GM21515 (cell line): ENCODE measurements at regions not wholly inside any gene's neighbourhood (a gene's known extent, or its start where the extent isn't known, plus 50 kb on each side); places are given as distances from the start of the nearest gene placed in this dataset.
"Not testable (repeated sequence)": the region's sequence is repeated elsewhere in the genome, so short reads cannot be mapped to it uniquely, and the experiment has no call there.

Experiments used
- ATAC-seq: cut with Tn5 transposase; IDR thresholded peaks from one replicate; pipeline ENCODE4 v1.9.1; 2021; ENCODE audit not compliant: unreplicated experiment

DNA sequence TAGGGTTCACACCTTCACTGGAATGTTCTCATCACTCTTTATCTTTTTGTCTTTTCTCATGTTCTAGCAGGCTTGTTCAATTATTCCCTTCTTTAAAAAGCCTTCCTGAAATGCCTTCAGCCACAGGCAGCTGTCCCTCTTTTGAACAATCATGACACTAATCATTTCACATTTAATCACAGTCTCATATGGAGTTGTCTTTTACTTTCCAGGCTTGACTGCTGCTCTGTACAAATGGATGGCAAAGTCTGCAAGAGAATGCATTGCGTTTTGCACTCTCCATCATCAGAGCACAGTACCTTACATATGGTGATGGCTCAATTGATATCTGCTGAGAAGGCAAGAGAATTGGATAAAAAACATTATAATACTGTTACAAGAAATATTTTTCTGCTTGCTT is 529.8 kb downstream of the DIPK2A start:
- ATAC-seq = no peak

DNA sequence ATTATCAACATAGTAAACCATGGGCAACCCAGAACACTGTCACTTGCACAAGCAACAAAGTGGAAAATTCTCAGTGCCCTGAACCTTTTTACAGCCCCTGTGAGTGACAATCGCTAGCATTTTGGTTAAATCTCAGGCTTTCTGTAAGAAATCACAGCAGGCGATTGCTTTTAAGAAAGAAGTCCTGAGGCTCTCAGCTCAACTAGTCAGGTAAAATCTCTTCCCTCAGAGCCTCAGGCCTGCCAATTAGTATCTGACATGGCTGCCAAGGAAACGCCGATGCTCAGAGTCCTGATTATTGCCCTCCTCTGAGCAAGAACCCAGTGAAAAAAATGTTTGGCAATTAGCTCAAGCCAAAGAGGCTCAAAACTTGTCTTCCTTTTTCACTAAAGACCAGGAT is 530.8 kb downstream of the DIPK2A start:
- ATAC-seq = no peak

DNA sequence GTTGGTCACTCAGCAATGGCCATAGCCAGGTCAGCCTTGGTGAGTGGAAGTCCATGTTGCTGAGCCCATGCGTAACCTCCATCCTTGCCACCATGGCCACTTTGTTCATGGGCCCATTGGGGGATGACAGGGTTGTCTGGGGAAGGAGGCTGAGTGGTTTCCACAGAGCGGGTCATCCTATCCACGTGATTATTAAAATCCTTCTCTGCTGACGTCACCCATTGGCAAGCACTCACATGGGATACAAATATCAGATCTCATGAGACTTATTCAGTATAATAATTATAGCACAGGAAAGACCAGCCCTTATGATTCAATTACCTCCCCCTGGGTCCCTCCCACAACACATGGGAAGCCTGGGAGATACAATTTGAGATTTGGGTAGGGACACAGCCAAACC is 534.8 kb downstream of the DIPK2A start:
- ATAC-seq = not testable (repeated sequence)

DNA sequence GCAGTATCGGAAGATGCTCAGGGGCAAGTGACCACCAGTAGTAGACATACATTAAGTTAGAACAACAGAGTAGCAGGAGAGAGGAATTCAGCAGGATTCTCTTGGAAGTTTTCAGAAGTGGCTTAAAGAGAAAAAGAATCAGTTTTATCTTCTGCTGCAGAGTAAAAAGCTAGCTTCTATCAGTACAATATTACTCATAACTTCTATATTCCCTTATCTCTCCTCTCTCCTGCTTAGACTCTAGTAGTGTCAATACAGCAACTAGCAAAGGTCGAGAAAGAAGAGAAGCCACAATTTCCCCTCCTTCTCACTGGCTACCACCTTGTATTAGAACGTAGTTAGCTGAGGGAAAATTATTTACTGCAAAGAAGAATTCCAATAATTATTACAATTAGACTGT is 539.7 kb downstream of the DIPK2A start:
- no peak for ATAC-seq

DNA sequence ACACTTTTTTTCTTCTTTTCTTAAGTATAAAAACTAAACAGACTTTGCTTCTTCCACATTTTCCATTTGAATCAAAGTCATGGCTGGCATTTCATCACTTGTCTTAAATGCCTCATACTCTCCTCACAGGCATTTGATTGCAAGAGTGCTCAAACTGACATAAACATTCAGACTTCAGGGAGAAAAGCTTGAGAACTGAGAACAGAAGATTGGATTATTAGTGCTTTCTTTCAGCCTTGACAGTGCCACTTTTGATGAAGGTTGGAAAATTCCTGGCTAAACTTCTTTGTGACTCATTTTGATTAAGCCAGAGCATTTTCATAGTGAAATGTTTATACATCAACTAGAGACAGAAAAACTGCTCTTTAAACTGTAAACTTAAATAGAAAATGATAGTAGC is 544.4 kb downstream of the DIPK2A start:
- ATAC-seq = no peak

DNA sequence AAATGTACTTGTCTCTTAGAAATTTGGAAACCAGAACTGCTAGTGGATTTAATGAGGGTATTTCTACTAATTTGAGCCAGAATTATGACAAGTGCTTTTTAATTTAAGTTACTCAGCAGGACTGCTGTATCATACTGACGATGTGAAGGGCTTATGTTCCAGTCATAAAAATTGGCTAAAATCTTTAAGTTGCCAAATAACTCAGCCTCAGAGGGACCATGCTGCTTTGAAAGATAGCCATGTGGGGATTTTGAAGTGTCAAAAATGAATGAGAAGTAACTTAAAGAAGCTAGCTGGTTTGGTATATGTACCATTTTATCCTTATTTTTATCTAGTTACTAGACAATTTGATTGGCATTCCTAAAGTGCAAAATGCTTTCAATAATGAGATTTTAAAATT is 545.0 kb downstream of the DIPK2A start:
- no peak for ATAC-seq

DNA sequence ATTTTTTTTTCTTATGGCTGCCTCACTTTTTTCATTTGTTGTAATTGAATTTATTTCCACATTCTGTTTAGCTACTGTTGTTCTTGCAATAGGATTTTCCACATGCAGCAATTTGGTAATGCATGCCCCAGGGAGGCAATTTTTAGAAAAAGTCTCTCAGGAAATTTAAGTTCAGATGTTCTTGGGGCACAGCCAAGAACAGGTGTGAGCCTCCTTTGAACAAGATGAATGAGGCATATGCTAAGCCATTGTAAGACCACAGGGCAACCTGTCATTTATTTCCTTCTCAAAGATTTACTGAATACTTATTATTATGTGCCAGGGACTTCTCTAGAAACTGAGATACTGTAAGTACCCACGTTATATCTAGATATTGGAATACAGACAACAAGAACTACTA is 549.5 kb downstream of the DIPK2A start:
- ATAC-seq = no peak

DNA sequence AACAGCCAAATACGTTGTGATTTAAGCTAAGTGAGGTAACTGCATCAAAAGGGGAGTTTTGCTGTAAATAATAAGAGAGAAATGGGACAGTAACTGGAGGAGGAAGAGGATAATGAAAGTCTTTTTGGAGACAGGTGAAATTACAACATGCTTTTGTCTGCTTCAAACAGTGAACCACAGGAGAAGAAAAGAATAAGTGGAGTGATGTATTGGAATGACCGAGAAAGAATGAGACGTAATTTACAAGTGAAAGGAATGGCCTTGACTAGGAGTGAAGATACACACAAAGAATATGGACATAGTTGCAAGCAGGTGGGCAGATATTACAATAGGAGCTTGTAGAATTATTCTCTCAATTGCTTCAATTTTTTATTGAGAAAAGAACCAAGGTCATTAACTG is 550.8 kb downstream of the DIPK2A start:
- ATAC-seq = no peak

DNA sequence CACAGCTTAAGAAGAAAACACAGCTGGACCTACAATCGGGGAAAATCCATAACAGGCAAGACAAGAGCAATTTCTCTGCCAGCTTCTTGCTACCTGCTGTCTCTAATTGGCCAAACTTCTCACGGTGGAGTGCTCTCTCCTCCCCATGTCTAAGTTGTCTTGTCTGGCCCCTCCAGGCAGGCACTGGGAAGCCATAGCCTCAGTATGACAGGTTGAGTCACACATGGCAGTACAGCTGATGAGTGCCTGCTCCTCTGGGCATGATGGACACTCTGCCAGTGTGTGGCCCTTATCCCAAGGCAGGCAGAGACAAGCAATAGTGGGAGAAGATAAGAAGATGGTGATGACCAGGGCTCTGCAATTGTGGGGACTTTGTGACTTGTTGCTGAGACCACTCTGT is 551.8 kb downstream of the DIPK2A start:
- no peak for ATAC-seq

DNA sequence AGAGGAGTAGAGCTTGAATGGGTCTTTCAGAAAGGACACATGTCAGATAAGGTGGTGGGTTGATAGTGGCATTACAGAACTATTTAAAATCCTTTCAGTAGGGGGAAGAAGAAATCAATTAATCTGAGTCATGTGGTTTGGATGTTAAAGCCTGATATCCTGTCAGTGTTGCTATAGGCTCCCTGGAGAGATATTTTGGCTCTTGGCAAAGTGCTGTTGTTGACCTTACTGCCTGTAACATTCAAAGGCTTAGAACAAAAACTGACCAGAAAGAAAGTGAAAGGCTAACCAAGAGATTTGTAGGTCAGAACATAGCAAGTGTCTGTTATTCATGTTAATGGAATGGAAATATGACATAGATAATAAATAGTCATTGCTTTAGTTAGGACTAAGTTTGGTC is 552.9 kb downstream of the DIPK2A start:
- no peak for ATAC-seq

DNA sequence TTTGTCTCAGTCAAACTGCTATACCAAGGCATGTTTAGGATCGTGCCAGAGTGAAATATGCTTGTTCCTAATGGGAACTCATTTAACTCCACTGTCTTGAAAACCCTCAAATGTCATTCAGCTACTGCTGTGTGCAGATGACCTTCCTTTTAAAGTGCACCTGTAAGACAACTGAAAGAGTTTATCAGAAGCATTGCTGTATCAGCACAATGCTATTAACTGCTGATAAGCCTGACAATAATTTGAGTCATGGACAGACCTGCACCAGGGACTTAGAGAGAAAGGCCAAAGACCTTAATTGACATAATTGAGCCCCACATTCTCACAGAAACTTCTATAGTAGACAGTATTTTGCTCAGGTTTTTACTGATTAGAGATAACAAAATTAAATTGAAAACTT is 557.9 kb downstream of the DIPK2A start:
- ATAC-seq = no peak

DNA sequence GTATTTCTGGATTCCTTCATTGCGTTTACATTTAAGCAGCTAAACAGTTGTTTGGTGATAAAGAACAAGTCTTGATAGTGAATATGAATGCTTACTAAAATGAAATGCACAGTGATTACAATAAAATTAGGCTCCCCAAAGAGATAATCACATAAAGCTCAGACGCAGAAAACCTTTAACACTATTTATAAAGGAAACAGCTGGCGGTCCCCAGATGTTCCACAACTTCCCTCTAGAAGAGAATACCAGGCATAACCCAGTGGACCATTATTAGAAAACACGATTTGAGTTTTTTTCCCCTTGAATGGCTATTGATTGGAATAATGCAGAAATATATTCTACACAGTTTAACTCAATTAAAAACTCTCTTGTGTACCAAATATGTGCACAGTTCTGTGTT is 573.2 kb downstream of the DIPK2A start:
- no peak for ATAC-seq

DNA sequence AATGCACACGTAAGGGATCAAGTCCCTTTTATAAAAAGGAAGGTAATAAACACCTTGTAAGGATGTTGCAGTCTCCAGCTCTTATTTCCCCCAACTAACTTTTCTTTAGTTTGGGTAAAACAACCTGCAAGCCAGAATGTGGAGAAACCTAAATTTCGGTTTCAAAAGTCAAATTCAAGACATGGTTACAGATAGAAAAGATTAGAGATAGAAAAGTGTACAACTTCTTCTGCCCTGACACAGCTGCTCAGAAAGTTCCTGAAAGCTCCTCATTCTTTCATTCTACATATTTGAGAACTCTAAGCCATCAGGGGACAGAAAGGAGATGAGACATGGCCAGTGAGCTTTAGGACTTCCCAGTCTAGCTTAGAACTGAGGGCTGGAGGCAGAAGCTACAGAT is 574.9 kb downstream of the DIPK2A start:
- ATAC-seq = no peak

DNA sequence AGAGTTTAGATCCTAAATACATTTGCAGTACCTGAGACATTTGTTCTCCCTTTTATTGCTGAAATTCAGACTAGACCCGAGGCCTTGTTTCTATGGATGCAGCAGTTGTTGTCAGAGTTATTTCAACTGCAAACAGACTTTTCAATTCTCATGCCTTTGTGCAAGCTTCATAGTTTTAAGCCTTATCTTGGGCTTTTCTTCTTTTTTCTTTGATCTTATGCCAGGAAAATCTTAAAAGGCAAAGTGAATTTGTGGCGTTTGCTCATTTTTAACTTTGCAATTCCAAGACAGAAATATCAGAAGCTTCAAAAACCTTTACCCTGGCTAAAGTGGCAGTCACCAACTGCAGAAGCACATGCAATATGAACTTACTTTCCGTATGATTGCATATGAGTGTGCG is 576.7 kb downstream of the DIPK2A start:
- ATAC-seq = no peak

DNA sequence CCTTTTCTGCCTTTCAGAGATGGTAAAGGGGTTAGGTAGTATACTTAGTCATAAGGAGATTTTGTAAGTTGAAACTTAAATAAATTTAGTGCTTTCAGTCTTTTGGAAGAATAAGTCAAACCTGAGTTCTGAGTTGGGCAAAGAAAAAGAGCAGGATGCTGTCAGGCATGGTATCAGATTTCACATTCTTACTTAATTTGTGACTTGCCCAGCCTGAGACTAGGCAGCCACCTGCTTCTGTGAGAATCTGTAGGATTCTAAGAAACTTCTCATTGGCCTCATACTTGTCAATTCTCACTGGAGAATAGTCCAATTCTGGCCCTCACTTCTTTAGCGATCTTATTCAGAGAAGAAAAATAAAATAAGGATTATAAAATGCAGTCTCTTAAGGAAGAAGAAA is 577.5 kb downstream of the DIPK2A start:
- no peak for ATAC-seq

DNA sequence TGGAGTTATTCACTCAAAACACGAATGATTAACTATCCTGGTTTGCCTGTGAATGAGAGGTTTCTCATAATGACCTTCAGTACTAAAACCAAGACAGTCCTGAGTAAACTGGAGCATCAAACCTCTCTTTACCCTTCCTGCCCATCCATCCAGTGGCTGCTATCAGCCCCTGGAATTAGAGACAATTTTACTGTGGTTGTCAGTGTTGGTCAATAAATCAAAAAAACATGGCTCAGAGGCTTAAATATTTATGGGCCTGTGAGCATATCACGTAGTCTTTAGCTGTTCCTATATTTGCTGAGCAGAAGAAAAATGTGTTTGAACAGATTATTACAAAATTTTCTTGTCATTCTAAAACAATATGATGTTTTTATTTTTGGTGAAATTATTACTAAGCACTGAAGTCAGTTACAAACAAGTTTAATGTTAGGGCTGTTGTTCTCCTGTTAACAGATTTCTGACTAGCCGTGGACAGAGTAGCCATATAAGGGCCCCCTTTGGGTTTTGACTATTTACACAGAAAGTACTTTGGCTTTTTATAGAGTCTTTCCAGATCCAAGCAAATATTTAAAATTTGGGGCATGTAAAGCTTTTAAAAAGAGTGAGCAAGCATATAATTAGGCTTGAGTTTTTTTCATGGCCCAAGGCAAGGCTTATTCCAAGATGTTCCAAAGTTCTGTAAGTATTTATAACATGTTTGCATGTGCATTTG is 580.9 kb downstream of the DIPK2A start:
- no peak for ATAC-seq

DNA sequence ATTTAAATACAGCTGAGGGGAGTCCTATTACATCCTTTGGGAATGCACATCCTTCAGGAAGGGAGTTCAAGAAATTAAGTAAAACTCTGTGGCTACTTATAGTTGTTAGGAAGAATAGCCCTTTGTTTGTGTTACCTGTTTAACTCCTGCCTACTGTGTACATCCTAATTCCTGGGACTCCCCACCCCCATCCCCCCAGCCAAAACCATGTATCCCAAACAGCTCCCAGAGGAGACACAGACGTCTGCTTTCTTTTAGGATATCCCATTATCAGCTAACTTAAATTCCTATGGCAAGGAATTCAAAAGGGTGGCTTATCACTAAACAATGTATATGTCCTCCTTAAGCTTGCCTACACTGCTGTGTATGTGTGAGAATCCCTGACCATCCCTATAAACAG is 581.7 kb downstream of the DIPK2A start:
- ATAC-seq = no peak

DNA sequence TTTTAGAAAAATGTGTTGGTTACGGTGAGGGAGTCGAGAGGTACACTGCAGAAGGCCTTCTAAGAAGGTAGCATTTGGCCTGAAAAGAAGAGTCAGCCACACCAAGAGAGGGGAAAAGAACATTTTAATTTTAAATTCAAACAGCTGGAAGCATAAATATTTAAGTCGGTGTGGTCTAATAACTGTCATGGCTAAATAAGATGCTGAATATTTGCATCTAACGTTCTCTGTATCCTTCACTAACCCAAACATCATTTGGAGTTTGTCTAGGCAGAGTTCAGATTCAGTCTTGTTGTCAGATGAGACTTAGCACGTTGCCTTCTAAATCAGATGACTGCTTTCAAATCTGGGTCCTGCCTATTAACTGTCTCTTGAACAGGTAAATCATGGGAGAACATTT is 583.3 kb downstream of the DIPK2A start:
- no peak for ATAC-seq

DNA sequence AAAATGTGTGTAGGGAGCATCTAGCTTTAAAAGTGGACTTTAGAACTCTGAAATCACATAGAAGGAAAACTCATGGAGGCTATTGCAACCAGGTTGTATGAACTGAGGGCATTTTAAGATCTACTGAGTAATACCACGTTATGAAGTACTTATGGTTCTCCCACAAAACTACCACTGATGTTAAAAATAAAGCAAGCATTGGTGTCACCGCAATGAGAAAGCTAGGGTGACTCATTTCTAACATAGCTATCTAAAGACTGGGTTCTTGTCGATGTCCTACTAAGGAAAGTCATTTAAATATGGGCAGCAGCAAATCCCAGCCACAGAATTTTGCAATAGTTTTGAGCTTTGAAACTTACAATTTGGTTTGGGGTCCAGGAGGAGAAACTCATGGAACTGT is 584.8 kb downstream of the DIPK2A start:
- ATAC-seq = peak; percentile 86

DNA sequence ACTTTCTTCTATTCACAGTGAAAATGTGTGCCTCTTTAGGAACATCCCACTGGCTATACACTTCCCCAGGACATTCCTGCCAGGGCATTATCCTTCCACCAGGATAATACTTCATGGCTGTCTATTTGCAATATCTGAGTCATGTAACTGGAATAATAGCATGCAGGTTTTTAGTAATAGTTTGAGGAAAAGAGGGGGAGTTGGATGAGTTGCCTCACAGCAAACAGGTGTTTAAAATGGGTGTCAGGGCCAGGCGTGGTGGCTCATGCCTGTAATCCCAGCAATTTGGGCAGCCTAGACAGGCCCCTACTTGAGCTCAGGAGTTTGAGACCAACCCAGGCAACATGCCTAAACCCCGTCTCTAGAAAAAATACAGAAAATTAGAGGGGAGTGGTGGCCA is 585.9 kb downstream of the DIPK2A start:
- ATAC-seq = no peak

DNA sequence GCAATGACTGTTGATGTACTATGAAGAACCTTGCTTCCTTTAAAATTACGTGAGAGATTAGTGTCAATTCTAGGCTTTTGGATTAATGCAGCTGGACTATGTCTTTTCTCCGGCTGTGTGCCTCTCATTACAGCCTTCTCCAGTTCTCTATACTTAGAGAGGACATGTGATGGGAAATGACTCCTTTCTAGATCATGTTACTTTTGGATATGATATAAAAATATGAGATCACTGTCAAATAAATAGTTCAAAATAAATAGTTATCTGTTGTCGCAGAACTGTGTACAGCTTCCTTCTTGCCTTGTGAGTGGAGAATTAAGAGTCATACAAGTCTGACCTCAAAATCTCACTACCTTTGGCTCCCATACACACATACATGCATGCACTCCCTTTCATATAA is 592.4 kb downstream of the DIPK2A start:
- no peak for ATAC-seq

DNA sequence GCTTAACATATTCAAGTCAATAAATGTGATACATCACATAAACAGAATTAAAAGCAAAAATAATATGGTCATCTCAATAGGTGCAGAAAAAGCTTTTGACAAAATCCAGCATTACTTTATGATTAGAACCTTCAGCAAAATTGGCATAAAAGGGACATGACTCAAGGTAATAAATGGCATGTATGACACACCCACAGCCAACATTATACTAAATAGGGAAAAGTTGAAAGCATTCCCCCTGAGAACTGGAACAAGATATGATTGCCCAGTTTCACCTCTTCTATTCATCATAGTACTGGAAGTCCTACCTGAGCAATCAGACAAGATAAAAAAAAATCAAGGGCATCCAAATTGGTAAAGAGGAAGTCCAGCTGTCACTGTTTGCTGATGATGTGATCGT is 594.7 kb downstream of the DIPK2A start:
- ATAC-seq = no peak

DNA sequence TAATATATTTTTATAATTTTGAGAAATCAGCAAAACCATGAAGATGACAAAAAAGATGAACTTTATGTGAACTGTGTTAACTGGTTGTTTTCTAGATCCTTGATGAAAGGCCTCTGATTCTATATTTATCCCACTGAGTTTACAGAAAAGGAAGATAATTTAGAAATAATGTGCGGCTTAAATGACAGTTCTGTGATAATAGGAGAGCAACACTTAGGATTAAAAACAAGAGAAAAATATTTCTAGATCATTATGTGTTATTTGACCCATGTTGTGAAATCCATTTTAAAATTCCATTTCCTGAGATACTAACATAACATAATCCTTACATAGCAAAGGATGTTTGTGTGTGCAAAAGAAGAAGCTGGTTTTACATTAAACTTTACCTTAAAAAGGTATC is 598.0 kb downstream of the DIPK2A start:
- ATAC-seq = no peak

DNA sequence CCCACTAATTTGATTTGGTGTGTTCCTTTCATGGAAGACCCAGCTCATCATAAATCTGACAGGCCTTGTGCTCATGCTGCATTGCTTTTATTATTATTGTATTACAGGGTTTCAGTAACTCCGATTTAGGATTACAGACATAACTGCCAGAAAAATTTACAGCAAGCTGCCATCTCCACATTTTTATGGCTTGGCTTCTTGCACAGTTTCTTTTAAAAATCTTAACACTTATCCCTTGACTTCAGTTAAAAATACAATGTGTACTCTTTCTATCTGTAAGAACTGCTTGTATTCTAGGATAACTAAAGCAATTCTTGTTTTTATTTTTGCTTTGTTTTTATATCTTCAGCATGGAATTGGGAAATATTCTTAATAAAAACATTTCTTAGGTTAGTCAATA is 612.2 kb downstream of the DIPK2A start:
- ATAC-seq = no peak
